ENCODE measurements at regions not wholly inside any gene's neighbourhood (a gene's known extent, or its start where the extent isn't known, plus 50 kb on each side); places are given as distances from the start of the nearest gene placed in this dataset.
"Not testable (repeated sequence)": the region's sequence is repeated elsewhere in the genome, so short reads cannot be mapped to it uniquely, and the experiment has no call there.

DNA sequence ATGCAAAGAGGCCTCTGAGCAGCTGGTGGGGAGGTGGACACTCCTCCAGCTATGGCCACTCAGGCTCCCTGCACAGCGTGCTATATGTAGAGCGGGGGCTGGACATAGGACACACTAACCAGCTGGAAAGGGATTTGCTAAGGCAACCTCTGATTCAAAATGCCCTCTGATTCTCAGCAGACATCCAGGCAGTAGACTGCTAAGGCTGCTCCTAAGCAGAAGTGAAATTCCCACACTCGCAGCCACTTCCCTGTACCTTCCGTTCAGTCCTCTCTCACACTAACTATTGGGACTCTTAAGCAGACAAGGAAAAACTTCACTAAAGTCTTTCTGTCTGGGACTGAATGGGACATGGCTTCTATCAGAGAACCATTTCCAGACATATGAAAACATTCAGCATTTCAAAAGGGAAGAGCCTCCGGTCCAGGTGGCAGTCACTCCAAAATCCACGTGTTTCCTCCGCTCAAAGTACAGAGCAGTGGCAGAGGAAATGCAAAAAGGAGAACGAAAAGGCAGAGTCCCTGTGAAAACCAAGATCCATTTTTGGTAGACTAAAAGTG, 265.8 kb downstream of the TTC32 start:
- H3K4me3 ChIP-seq (ENCODE audit: low read depth, low read length): no peak overlapping the region
- TF ChIP-seq, protein P1, sequence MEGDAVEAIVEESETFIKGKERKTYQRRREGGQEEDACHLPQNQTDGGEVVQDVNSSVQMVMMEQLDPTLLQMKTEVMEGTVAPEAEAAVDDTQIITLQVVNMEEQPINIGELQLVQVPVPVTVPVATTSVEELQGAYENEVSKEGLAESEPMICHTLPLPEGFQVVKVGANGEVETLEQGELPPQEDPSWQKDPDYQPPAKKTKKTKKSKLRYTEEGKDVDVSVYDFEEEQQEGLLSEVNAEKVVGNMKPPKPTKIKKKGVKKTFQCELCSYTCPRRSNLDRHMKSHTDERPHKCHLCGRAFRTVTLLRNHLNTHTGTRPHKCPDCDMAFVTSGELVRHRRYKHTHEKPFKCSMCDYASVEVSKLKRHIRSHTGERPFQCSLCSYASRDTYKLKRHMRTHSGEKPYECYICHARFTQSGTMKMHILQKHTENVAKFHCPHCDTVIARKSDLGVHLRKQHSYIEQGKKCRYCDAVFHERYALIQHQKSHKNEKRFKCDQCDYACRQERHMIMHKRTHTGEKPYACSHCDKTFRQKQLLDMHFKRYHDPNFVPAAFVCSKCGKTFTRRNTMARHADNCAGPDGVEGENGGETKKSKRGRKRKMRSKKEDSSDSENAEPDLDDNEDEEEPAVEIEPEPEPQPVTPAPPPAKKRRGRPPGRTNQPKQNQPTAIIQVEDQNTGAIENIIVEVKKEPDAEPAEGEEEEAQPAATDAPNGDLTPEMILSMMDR (IDR thresholded peaks at IDR 0.05; ENCODE audit: low read depth, low read length): no peak

DNA sequence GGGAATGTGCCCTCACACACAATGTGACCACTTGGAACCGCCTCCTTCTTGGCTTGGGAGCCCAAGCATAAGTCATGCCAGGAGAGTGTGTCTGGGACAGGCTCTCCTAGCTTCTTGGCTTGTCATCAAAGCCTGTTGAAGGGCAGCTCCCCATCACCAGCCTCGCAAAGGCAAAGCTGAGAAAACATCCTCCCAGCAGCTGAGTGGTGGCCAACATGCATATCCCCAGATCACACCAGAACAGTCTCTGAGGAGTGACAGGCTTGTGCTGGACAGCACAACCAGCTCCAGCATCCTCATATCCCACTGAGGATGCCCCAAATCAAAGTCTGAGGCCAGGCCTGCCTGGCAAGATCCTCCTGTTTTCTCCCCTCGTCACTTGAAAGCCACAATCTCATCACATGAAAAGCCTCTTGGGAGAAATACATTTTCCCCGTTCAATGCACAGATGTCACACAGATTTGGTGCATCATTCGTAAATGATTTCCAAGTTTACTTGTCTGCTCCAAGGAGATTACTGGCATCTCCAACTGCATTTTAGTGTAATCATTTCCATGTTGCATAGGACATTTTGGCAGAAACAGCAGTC, 269.3 kb downstream of the TTC32 start:
- H3K4me3 ChIP-seq (ENCODE audit: low read depth, low read length): no peak overlapping the region
- TF ChIP-seq, protein P1 (IDR thresholded peaks at IDR 0.05; ENCODE audit: low read depth, low read length): no peak

GRCh38 chr2:19631871-19632270, 269.9 kb downstream of the TTC32 start:
- TF ChIP-seq, protein P1 (IDR thresholded peaks at IDR 0.05; ENCODE audit: low read depth, low read length): no peak
- no peak overlapping the region for H3K4me3 ChIP-seq (ENCODE audit: low read depth, low read length)

DNA sequence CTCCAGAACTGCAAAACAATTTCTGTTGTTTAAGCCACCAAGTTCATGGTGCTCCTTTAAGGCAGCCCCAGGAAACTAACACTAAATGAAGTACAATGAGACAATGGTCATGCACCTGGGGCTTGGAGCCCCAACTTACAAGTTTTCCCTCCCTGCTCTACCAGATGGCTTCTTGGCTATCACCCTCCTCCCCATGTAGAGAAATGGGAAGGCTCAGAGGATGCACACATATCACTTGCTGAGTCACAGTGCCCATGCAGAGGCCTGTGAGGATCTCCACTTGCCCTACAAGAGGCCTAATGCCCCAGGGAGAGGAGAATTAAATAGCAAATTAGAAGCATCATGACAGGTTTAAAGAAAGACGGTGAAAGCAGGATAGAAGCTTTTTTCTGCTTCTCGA, 270.9 kb downstream of the TTC32 start:
- TF ChIP-seq, protein P1 (IDR thresholded peaks at IDR 0.05; ENCODE audit: low read depth, low read length): no peak
- H3K4me3 ChIP-seq (ENCODE audit: low read depth, low read length): no peak overlapping the region

GRCh38 chr2:19627359-19627758, 268.9 kb upstream of the OSR1 start:
- no peak overlapping the region for H3K4me3 ChIP-seq (ENCODE audit: low read depth, low read length)
- TF ChIP-seq, protein P1 (IDR thresholded peaks at IDR 0.05; ENCODE audit: low read depth, low read length): no peak

- TF ChIP-seq, protein P1 (IDR thresholded peaks at IDR 0.05; ENCODE audit: low read depth, low read length): no peak
- H3K4me3 ChIP-seq (ENCODE audit: low read depth, low read length): no peak overlapping the region
These were observed 265.1 kb upstream of the OSR1 start for GRCh38 chr2:19623488-19623887.

GRCh38 chr2:19617257-19617848, 258.9 kb upstream of the OSR1 start:
- TF ChIP-seq, protein P1 (IDR thresholded peaks at IDR 0.05; ENCODE audit: low read depth, low read length): no peak
- no peak overlapping the region for H3K4me3 ChIP-seq (ENCODE audit: low read depth, low read length)

GRCh38 chr2:19615402-19615801, 257.0 kb upstream of the OSR1 start:
- H3K4me3 ChIP-seq (ENCODE audit: low read depth, low read length): not testable (repeated sequence)

Data from WI38 (cell line).